ENCODE measurements at regions not wholly inside any gene's neighbourhood (a gene's known extent, or its start where the extent isn't known, plus 50 kb on each side); places are given as distances from the start of the nearest gene placed in this dataset.

GRCh38 chr2:4844881-4845280, 847.3 kb upstream of the SOX11 start:
- TF ChIP-seq ZFX (IDR thresholded peaks at IDR 0.05) (no peak), CTCF (conservative IDR thresholded peaks at IDR 0.05) (no peak)
- H3K27ac ChIP-seq = no peak overlapping the region

- TF ChIP-seq ZFX (IDR thresholded peaks at IDR 0.05) (no peak), CTCF (conservative IDR thresholded peaks at IDR 0.05) (no peak)
These were observed 830.2 kb upstream of the SOX11 start for GRCh38 chr2:4862031-4862430.

GRCh38 chr2:4866198-4866597, 826.0 kb upstream of the SOX11 start:
- TF ChIP-seq ZFX (IDR thresholded peaks at IDR 0.05) (no peak), CTCF (conservative IDR thresholded peaks at IDR 0.05) (no peak)
- H3K27ac ChIP-seq = no peak overlapping the region

More at GRCh38 chr2:4862031-4862430, 830.2 kb upstream of the SOX11 start:
- H3K27ac ChIP-seq = no peak overlapping the region

GRCh38 chr2:4868466-4868865, 823.7 kb upstream of the SOX11 start:
- no peak for TF ChIP-seq CTCF (conservative IDR thresholded peaks at IDR 0.05)
- TF ChIP-seq ZFX (IDR thresholded peaks at IDR 0.05) = no peak
- H3K27ac ChIP-seq = no peak overlapping the region

GRCh38 chr2:4869154-4869553, 823.0 kb upstream of the SOX11 start:
- TF ChIP-seq CTCF (conservative IDR thresholded peaks at IDR 0.05) (no peak), ZFX (IDR thresholded peaks at IDR 0.05) (no peak)
- H3K27ac ChIP-seq = no peak overlapping the region

GRCh38 chr2:4873364-4873763, 818.8 kb upstream of the SOX11 start:
- H3K27ac ChIP-seq = no peak overlapping the region
- no peak for TF ChIP-seq CTCF (conservative IDR thresholded peaks at IDR 0.05)

- TF ChIP-seq ZFX (IDR thresholded peaks at IDR 0.05) (no peak), CTCF (conservative IDR thresholded peaks at IDR 0.05) (no peak)
- no peak overlapping the region for H3K27ac ChIP-seq
These were observed 818.1 kb upstream of the SOX11 start for GRCh38 chr2:4873876-4874593.

All from C4-2B (cell line).